Fibroblast of peridontal ligament (primary cell): ENCODE measurements at regions not wholly inside any gene's neighbourhood (a gene's known extent, or its start where the extent isn't known, plus 50 kb on each side); places are given as distances from the start of the nearest gene placed in this dataset.
"Not testable (repeated sequence)": the region's sequence is repeated elsewhere in the genome, so short reads cannot be mapped to it uniquely, and the experiment has no call there.

ENCODE experiments used
- DNase-seq: peaks from one replicate; pipeline ENCODE4 v3.0.0-alpha.2; 2010; ENCODE audit errors: extremely low read depth

DNA sequence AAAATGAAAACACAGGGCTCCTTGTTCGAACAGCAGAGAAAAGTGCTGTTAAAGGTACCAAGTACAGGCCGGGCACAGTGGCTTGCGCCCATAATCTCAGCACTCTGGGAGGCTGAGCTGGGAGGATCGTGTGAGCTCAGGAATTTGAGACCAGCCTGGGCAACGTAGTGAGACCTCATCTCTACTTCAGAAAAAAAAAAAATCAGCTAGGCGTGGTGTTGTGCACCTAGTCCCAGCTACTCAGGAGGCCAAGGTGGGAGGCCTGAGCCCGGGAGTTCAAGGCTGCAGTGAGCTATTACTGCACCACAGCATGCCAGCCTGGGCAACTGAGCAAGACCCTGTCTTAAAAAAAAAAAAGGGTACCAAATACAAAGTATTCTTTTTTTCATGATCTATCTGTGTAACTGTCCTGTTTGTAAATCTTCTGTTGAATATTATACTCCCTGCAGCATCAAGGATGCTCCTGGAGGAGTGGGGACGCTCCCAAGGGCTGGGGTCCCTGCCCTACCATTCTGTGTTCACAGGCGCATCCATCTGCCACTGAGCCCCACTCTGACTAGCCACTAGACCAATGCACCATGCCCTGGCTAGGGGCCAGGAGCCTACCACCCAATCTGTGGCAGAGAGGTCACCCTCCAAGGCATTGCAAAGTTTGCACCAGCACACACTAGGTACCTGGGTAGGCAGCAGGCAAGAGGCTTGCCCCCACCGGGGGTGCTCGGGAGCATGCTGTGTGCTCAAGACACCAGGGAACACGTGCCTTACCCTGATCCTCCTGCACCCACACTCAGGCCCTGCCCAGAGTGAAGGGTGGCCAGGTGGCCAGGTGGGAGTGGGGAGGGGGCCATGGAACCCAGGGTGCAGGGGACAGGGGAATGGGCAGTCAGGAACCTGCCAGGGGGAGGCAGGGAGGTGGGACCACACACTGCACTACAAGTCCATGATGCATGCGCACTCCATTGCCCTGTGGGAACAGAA, 67.3 kb upstream of the KMT2C start:
- DNase-seq: no peak

DNA sequence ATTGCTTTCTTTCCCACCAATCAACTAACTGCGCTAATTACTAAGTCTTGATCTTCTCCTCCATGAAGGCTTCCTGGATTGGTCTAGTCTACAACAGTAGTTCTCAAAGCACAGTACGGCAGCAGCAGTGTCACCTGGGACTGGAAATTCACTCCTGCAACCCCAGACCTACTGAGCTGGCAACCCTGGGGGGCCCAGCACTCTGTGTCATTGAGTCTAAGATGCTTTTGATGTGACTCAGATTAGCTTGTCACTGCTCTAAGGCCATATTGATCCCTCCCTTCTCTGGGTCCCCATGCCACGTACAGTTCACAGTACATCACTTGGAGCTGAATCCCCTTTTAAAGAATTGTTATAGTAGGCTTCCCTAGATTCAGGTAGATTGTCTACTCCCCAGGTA, 65.7 kb upstream of the KMT2C start:
- DNase-seq: no peak

DNA sequence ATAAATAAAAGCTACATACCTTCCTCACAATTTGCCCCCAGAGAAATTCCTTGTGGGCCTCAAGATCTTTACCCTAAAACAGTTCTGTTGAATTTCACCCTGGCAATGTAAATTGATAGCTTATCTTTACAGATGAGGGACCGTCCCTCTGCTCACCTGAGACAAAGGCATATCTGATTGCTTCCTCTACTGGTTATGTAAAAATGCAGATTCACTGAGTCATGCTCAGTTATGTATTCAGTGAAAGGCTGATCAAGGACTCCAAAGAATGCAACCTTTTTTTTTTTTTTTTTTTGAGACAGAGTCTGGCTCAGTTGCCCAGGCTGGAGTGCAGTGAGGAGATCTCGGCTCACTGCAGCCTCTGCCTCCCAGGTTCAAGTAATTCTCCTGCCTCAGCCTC, 64.2 kb upstream of the KMT2C start:
- DNase-seq: not testable (repeated sequence)

DNA sequence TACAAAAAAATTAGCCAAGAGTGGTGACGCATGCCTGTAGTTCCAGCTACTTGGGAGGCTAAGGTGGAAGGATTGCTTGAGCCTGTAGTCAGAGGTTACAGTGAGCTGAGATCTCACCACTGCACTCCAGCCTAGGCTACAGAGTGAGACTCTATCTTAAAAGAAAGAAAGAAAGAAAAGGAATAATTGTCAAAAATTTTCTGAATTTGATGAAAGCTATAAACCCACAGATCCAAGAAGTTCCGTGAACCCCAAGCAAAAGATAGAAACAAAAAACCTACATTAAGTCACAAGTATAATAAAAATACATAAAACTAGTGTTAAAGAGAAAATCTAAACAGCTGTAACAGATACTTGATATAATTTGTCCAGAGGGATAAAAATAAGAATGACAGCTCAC, 60.1 kb upstream of the KMT2C start:
- no peak for DNase-seq

DNA sequence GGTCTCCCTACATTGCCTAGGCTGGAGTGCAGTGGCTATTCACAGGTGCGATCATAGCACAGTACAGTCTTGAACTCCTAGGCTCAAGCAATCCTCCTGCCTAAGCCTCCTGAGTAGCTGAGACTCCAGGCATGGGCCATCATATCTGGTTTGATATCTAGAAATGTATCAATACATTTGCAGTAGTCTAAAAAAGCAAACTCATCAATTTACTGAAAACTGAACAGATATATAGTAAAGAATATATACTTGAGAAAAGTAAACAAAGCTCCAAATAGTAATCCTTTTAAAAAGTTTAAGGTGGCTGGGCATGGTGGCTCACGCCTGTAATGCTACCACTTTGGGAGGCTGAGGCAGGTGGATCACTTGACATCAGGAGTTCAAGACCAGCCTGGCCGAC, 57.1 kb upstream of the KMT2C start:
- no peak for DNase-seq

DNA sequence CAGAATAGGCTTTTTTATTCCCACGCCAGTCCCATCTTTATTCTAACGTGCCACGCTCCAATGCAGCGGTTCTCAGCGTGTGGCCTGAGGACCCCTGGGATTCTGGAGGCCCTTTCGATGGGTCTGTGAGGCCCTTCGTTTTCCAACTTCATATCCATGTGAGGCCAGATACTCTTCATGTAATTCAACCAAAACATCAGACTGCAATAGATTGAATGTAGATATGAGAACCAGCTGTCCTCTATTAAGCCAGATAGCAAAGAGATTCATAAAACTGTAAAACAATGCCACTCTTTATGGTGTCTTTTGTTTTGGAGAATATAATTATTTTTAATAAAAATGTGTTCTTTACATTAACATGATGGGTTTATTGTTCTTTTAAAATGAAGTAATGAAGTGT, 53.2 kb upstream of the KMT2C start:
- DNase-seq: no peak

DNA sequence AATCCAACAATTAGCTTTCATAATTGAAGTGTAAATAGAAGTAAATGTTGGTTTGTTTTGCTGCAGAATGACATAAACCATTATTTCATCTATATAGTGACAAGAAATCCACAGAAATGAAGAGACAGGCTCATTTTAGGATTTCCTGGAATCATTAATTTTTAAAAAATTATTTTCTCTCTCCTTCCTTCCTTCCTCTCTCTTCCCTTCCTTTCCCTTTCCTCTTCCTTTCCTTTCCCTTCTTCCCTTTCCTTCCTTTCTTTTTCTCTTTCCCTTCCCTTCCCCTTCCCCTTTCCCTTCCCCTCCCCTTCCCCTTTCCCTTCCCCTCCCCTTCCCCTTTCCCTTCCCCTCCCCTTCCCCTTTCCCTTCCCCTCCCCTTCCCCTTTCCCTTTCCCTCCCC, 51.2 kb upstream of the KMT2C start:
- DNase-seq: no peak

DNA sequence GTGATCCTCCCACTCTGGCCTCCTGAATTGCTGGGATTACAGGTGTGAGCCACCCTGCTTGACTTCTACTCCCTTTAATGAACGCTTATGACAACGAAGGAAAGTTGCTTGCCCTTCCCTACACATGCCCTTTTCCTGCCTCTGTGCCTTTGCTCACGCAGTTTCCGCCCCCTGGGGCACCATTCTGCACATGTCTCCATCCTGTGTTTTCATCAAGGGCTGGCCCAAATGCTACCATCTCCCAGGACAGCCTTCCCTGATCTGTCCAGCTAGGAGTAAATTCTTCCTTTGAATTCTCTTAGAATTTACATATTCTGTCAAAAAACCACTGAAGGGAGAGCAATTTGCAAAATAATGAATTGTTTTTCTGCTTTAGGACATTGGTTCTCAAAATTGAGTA, 50.0 kb upstream of the KMT2C start:
- no peak for DNase-seq
